Activated T-helper 17 cell treated with anti-CD3 and anti-CD28 coated beads, Interleukin-2, amount 50 U/mL, for 72 hours (primary cell): ENCODE measurements at regions not wholly inside any gene's neighbourhood (a gene's known extent, or its start where the extent isn't known, plus 50 kb on each side); places are given as distances from the start of the nearest gene placed in this dataset.

ENCODE experiments used
- ATAC-seq: fragments of 150-1000 bp; cut with Tn5 transposase; replicated peaks from 2 replicates; pipeline ENCODE4 v1.10.0; 2021; ENCODE audit warnings: mild to moderate bottlenecking, moderate library complexity
- H3K27ac Mint-ChIP-seq: one replicate; pipeline ENCODE4 v1.8.0; 2022; ENCODE audit warnings: mixed read lengths
- H3K27me3 Mint-ChIP-seq: one replicate; pipeline ENCODE4 v1.8.0; 2022; ENCODE audit warnings: mixed read lengths
- H3K36me3 Mint-ChIP-seq: one replicate; pipeline ENCODE4 v1.8.0; 2022; ENCODE audit warnings: low read depth, mild to moderate bottlenecking, mixed read lengths
- H3K4me1 Mint-ChIP-seq: one replicate; pipeline ENCODE4 v1.8.0; 2022; ENCODE audit warnings: mixed read lengths
- H3K4me3 Mint-ChIP-seq: one replicate; pipeline ENCODE4 v1.8.0; 2022; ENCODE audit warnings: mild to moderate bottlenecking, mixed read lengths
- H3K9me3 Mint-ChIP-seq: one replicate; pipeline ENCODE4 v1.8.0; 2022; ENCODE audit warnings: mixed read lengths

DNA sequence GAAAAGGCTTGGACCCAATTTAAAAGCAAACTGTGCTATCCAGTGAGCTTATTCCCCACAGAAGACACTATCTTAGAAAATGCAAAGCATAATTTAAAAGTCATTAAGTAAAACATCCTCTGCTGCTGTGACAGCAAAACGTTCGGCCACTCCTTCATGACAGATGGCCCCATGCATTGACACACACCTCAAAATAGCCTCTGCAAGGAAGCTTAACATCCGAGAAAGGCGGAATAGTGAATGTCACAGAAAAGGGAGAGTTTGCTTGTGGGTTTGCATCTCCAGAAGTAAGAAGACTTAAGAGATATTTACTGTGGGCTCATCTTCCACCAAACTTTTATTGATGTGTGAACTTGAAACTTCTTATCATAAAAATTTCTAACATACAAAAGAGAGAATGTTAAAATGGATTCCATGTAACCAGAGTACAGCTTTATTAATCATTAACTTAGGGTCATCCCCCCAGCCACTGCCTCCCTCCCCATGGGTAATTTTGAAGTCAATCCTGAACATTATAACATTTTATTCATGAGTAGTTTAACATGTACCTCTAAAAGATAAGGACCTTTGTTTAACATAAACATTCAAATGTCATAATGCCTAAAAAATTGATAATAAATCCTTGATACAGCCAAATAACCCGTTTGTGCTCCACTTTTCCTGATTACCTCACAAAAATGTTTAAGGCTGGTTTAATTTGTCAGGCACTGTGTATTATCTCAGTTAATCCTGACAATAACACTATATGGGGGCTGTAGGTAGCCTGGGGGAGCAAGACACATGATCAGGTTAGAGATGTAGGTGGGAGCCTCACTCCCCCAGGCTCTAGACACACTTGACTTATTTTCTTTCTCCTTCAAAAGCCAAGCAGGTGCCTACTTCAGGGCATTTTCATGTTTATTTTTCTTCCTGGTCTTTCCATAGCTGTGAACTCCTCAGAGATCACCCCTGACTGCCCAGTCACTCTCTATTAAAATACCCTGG is 119.7 kb upstream of the TMCC3 start:
- H3K4me3 Mint-ChIP-seq = no peak overlapping the region
- H3K9me3 Mint-ChIP-seq = no peaks in the 10 kb centered on the region
- H3K27me3 Mint-ChIP-seq = peaks cover 17% of the 10 kb centered on the region
- no peaks in the 10 kb centered on the region for H3K4me1 Mint-ChIP-seq
- no peak for ATAC-seq
- H3K36me3 Mint-ChIP-seq = no peaks in the 10 kb centered on the region
- no peak overlapping the region for H3K27ac Mint-ChIP-seq

DNA sequence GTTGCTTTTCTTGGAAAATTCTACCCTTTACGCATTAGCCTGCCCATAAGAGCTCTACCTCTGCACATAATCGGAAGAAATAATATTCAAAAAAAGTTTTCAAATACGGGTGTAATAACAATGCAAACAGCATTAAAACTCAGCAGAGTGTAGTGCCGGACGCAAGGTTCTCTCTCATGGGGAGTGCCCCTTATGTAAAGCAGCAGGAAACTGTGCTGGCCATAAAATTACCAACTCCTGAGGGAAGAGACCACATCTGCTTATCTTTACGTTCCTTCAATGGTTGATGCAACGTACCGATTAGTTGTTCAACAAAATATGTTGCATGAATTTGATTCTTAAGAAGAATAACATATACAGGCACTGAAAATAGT is 118.7 kb upstream of the TMCC3 start:
- no peak overlapping the region for H3K4me3 Mint-ChIP-seq
- ATAC-seq = no peak

DNA sequence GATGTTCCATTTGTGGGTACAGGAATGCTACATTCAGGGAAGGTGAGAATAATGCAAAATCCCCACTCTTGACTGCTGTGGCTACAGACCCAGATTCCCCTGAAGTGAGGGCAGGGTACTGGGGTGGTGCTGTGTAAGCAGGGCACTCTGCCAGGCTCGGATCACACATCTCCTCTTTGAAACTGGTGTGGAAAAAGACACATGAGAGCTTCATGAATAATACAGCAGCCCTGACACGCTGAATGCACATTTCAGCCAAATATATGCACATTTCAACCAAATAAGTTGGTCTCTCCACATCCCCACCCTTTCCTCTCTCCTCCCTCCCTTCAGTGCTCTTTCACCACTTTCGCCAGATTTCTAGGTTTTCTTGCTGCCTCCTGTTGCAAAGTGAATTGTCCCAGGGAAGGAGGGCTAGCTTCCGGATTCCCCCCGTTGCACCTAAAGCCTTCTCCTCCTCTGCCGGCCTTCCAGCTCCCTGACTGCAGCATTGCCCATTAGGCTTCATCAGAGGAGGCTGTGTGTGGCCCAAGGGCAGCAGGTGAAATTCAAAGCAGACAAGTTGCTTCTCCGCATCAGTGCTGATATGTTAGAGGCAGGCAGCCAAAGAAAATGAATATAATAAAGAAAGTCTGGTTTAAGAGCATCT is 118.2 kb upstream of the TMCC3 start:
- H3K27me3 Mint-ChIP-seq = peaks cover 17% of the 10 kb centered on the region
- H3K36me3 Mint-ChIP-seq = no peaks in the 10 kb centered on the region
- H3K27ac Mint-ChIP-seq = no peak overlapping the region
- no peaks in the 10 kb centered on the region for H3K4me1 Mint-ChIP-seq
- H3K4me3 Mint-ChIP-seq = no peak overlapping the region
- H3K9me3 Mint-ChIP-seq = no peaks in the 10 kb centered on the region
- ATAC-seq = no peak

More for the DNA sequence above, 118.7 kb upstream of the TMCC3 start:
- Mint-ChIP-seq H3K36me3 (no peaks in the 10 kb centered on the region), H3K27me3 (peaks cover 17% of the 10 kb centered on the region), H3K4me1 (no peaks in the 10 kb centered on the region), H3K9me3 (no peaks in the 10 kb centered on the region), H3K27ac (no peak overlapping the region)

GRCh38 chr12:94767956-94768355 is 117.6 kb upstream of the TMCC3 start:
- Mint-ChIP-seq H3K27ac (no peak overlapping the region), H3K9me3 (no peaks in the 10 kb centered on the region)
- ATAC-seq = no peak

DNA sequence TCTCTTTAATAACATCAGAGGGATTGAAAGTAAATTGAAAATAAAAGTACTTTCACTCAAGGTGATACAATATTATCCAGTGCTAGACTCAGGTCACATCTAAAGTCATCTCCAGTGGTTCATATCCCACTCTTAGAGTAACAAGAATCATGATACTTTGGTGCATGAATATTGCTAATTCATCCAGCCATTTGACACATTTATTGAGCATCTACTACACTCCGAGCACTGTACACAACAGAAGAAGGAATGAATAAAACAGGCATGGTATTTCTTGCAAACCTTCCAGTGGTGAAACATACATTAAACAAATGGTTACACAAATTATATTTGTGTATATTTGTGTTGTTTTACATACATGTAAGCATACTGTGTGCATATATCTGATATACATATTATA is 116.0 kb upstream of the TMCC3 start:
- H3K27ac Mint-ChIP-seq = no peak overlapping the region
- no peaks in the 10 kb centered on the region for H3K36me3 Mint-ChIP-seq
- H3K4me1 Mint-ChIP-seq = no peaks in the 10 kb centered on the region
- H3K27me3 Mint-ChIP-seq = peaks cover 17% of the 10 kb centered on the region
- no peak for ATAC-seq
- H3K9me3 Mint-ChIP-seq = no peaks in the 10 kb centered on the region
- H3K4me3 Mint-ChIP-seq = no peak overlapping the region

More at GRCh38 chr12:94767956-94768355, 117.6 kb upstream of the TMCC3 start:
- H3K4me1 Mint-ChIP-seq = no peaks in the 10 kb centered on the region
- peaks cover 17% of the 10 kb centered on the region for H3K27me3 Mint-ChIP-seq
- no peak overlapping the region for H3K4me3 Mint-ChIP-seq
- no peaks in the 10 kb centered on the region for H3K36me3 Mint-ChIP-seq

DNA sequence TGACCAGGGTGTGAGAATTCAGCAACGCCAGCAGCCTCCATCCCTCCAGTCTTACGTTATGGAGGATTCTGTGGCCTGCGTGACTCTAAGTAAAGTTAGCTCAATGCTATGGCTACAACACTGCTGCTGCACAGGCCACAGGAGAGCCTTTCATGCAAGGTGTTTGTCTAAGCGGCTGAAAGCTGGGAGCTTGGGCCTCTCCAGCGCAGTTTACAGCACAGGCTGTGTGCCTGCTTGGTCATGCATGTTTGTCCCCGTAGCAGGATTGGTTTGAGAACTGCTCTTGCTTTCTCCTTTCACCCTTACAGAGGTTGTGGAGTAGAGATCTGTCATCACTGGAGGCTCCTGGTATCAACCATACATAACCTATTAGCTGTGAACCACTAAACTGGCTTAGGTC is 113.1 kb upstream of the TMCC3 start:
- no peak for ATAC-seq
- H3K4me1 Mint-ChIP-seq = no peaks in the 10 kb centered on the region
- peaks cover 6% of the 10 kb centered on the region for H3K27me3 Mint-ChIP-seq
- no peak overlapping the region for H3K4me3 Mint-ChIP-seq
- H3K36me3 Mint-ChIP-seq = no peaks in the 10 kb centered on the region
- H3K27ac Mint-ChIP-seq = peak overlapping the region; percentile 1
- no peaks in the 10 kb centered on the region for H3K9me3 Mint-ChIP-seq

GRCh38 chr12:94762943-94763342 is 112.6 kb upstream of the TMCC3 start:
- Mint-ChIP-seq H3K4me3 (no peak overlapping the region), H3K9me3 (no peaks in the 10 kb centered on the region), H3K27ac (peak overlapping the region; percentile 1), H3K27me3 (peaks cover 6% of the 10 kb centered on the region), H3K36me3 (no peaks in the 10 kb centered on the region), H3K4me1 (no peaks in the 10 kb centered on the region)
- ATAC-seq = peak; percentile 6

DNA sequence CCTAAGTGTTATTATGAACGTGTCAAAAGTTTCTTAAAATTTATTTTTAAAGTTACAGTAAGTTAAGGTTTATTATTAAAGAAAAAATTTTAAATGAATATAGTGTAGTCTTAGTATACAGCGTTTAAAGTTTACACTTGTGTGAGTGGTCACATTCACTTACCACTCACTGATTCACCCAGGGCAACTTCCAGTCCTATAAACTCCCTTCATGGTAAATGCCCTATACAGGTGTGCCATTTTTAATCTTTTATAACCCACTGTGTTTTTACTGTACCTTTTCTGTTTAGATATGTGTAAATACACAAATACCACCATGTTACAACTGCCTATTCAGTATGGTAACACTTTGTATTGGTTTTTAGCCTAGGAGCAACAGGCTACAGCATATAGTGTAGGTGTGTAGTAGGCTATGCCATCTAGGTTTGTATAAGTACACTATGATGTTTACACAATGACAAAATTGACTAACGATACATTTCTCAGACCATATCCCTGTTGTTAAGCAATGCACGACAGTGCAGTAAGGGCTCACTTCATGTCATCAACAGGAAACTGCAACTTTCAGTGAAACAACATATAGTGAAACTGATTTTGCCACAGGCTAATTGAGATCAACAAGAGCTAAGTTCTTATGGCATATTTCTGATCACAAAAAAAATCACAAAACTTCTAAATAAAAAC is 112.0 kb upstream of the TMCC3 start:
- Mint-ChIP-seq H3K4me1 (no peaks in the 10 kb centered on the region), H3K9me3 (no peaks in the 10 kb centered on the region), H3K36me3 (no peaks in the 10 kb centered on the region), H3K4me3 (no peak overlapping the region), H3K27me3 (peaks cover 6% of the 10 kb centered on the region), H3K27ac (peak overlapping the region; percentile 48)
- peak; percentile 66 for ATAC-seq

DNA sequence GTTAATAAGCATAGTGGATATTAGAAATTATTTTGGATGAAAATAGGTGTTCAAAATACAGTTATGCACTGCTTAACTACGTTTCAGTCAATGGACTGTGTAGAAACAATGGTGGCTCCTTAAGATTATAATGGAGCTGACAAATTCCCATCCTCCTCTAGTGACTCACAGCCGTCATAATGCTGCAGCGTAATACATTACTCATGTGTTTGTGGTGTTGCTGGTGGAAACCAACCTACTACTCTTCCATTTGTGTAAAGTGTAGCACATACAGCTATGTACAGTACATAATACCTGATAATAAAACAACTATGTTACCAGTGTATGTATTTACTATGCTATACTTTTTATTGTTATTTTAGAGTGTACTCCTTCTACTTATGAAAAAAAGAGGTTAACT is 111.2 kb upstream of the TMCC3 start:
- peaks cover 6% of the 10 kb centered on the region for H3K27me3 Mint-ChIP-seq
- no peaks in the 10 kb centered on the region for H3K4me1 Mint-ChIP-seq
- H3K36me3 Mint-ChIP-seq = no peaks in the 10 kb centered on the region
- peak; percentile 94 for ATAC-seq
- no peak overlapping the region for H3K4me3 Mint-ChIP-seq
- H3K27ac Mint-ChIP-seq = peak overlapping the region; percentile 77
- H3K9me3 Mint-ChIP-seq = no peaks in the 10 kb centered on the region

- Mint-ChIP-seq H3K9me3 (no peaks in the 10 kb centered on the region), H3K4me1 (no peaks in the 10 kb centered on the region), H3K36me3 (no peaks in the 10 kb centered on the region), H3K27me3 (peaks cover 6% of the 10 kb centered on the region), H3K4me3 (no peak overlapping the region), H3K27ac (no peak overlapping the region)
- no peak for ATAC-seq
Observed at GRCh38 chr12:94760786-94761185, 110.4 kb upstream of the TMCC3 start.

DNA sequence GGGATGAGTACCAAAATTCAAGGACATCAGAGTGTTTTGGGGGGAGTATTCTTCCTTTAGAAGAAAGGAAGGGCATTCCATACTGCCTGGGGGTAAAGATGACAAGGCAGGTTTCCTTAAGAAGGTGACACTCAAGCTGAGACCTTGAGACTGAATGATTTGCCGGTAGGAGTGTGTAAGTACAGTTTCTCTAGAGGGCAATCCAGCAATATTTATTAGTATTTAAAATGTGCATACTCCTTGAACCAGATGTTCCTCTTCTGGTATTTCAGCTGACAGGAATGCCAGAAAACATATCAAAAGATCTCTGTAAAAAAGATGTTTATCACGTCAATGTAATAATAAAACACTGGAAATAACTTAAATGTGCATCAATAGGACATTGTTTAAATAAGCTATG is 106.4 kb upstream of the TMCC3 start:
- Mint-ChIP-seq H3K4me1 (no peaks in the 10 kb centered on the region), H3K27me3 (peaks cover 15% of the 10 kb centered on the region), H3K4me3 (no peak overlapping the region), H3K36me3 (no peaks in the 10 kb centered on the region), H3K9me3 (no peaks in the 10 kb centered on the region), H3K27ac (no peak overlapping the region)
- ATAC-seq = no peak

DNA sequence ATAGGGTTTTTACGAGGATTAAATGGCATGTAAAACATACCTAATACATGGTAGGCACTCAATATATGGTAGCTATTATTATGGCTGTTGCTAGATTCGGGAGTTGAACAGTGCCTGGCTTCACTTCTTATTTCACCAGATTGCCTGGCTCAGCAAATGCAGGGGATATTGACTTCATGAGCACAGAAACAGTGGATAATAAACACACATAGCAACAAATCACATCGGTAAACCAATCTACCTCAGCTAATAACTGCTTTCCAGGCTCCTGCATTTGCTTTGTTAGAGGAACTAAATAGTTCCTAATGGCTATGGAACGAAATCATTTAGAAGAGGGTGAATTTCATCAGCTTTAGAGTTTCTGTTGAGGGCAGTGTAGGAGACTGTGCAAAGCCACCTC is 105.2 kb upstream of the TMCC3 start:
- H3K9me3 Mint-ChIP-seq = no peaks in the 10 kb centered on the region
- H3K4me1 Mint-ChIP-seq = no peaks in the 10 kb centered on the region
- H3K36me3 Mint-ChIP-seq = no peaks in the 10 kb centered on the region
- peaks cover 18% of the 10 kb centered on the region for H3K27me3 Mint-ChIP-seq
- ATAC-seq = no peak
- H3K27ac Mint-ChIP-seq = no peak overlapping the region
- no peak overlapping the region for H3K4me3 Mint-ChIP-seq

- no peak for ATAC-seq
- H3K27me3 Mint-ChIP-seq = peaks cover 23% of the 10 kb centered on the region
- no peaks in the 10 kb centered on the region for H3K4me1 Mint-ChIP-seq
- H3K36me3 Mint-ChIP-seq = no peaks in the 10 kb centered on the region
- H3K27ac Mint-ChIP-seq = no peak overlapping the region
- no peaks in the 10 kb centered on the region for H3K9me3 Mint-ChIP-seq
- H3K4me3 Mint-ChIP-seq = no peak overlapping the region
Observed at GRCh38 chr12:94754653-94755052, 104.3 kb upstream of the TMCC3 start.

GRCh38 chr12:94753036-94753679 is 102.8 kb upstream of the TMCC3 start:
- Mint-ChIP-seq H3K4me3 (no peak overlapping the region), H3K27ac (no peak overlapping the region), H3K4me1 (no peaks in the 10 kb centered on the region), H3K27me3 (peaks cover 23% of the 10 kb centered on the region), H3K36me3 (no peaks in the 10 kb centered on the region), H3K9me3 (no peaks in the 10 kb centered on the region)
- ATAC-seq = no peak
